HepG2 (cell line): ENCODE measurements at regions not wholly inside any gene's neighbourhood (a gene's known extent, or its start where the extent isn't known, plus 50 kb on each side); places are given as distances from the start of the nearest gene placed in this dataset.

Experiments
- GABPA ChIP-seq, 2 experiments: IDR thresholded peaks; 2 replicates each; pipeline ENCODE4 v1.6.1; 2011 to 2016; ENCODE audit warnings: low read depth in 2 of 2, low read length in 1 of 2, missing biosample characterization in 1 of 2, missing genetic modification characterization in 1 of 2
- NPAS2 ChIP-seq: sonication (generic); formaldehyde crosslinking; IDR thresholded peaks from 2 replicates; pipeline ENCODE4 v1.8.0; 2022; ENCODE audit warnings: mild to moderate bottlenecking, missing genetic modification reagents, borderline replicate concordance
- SIN3A ChIP-seq: IDR thresholded peaks from 2 replicates; pipeline ENCODE4 v1.6.1; 2011; ENCODE audit warnings: low read depth, mild to moderate bottlenecking, control low read depth, low read length, borderline replicate concordance
- ZNF263 ChIP-seq: sonication (generic); formaldehyde crosslinking; IDR thresholded peaks from 2 replicates; pipeline ENCODE4 v1.4.0; 2020; ENCODE audit warnings: missing genetic modification reagents
- TF ChIP-seq, protein P1 (sequence below): sonication (generic); formaldehyde crosslinking; IDR thresholded peaks from 2 replicates; pipeline ENCODE4 v1.5.1; 2020; ENCODE audit warnings: mild to moderate bottlenecking, missing genetic modification reagents, borderline replicate concordance
- TF ChIP-seq, protein P2 (sequence below): sonication (generic); formaldehyde crosslinking; IDR thresholded peaks from 2 replicates; pipeline ENCODE4 v1.5.0; 2020; ENCODE audit warnings: mild to moderate bottlenecking, missing genetic modification reagents, moderate library complexity

GRCh38 chr4:112845386-112845785 is 204.1 kb upstream of the ANK2 start:
- TF ChIP-seq NPAS2 (CRISPR knock-in tag) (no peak), SIN3A (no peak), GABPA (IDR thresholded peaks at IDR 0.05; ENCODE audit: low read depth, low read length) (no peak), GABPA (CRISPR knock-in tag; IDR thresholded peaks at IDR 0.05; ENCODE audit: low read depth) (no peak), ZNF263 (CRISPR knock-in tag) (no peak)
- TF ChIP-seq, protein P1, sequence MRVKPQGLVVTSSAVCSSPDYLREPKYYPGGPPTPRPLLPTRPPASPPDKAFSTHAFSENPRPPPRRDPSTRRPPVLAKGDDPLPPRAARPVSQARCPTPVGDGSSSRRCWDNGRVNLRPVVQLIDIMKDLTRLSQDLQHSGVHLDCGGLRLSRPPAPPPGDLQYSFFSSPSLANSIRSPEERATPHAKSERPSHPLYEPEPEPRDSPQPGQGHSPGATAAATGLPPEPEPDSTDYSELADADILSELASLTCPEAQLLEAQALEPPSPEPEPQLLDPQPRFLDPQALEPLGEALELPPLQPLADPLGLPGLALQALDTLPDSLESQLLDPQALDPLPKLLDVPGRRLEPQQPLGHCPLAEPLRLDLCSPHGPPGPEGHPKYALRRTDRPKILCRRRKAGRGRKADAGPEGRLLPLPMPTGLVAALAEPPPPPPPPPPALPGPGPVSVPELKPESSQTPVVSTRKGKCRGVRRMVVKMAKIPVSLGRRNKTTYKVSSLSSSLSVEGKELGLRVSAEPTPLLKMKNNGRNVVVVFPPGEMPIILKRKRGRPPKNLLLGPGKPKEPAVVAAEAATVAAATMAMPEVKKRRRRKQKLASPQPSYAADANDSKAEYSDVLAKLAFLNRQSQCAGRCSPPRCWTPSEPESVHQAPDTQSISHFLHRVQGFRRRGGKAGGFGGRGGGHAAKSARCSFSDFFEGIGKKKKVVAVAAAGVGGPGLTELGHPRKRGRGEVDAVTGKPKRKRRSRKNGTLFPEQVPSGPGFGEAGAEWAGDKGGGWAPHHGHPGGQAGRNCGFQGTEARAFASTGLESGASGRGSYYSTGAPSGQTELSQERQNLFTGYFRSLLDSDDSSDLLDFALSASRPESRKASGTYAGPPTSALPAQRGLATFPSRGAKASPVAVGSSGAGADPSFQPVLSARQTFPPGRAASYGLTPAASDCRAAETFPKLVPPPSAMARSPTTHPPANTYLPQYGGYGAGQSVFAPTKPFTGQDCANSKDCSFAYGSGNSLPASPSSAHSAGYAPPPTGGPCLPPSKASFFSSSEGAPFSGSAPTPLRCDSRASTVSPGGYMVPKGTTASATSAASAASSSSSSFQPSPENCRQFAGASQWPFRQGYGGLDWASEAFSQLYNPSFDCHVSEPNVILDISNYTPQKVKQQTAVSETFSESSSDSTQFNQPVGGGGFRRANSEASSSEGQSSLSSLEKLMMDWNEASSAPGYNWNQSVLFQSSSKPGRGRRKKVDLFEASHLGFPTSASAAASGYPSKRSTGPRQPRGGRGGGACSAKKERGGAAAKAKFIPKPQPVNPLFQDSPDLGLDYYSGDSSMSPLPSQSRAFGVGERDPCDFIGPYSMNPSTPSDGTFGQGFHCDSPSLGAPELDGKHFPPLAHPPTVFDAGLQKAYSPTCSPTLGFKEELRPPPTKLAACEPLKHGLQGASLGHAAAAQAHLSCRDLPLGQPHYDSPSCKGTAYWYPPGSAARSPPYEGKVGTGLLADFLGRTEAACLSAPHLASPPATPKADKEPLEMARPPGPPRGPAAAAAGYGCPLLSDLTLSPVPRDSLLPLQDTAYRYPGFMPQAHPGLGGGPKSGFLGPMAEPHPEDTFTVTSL (CRISPR knock-in tag) = no peak
- TF ChIP-seq, protein P2, sequence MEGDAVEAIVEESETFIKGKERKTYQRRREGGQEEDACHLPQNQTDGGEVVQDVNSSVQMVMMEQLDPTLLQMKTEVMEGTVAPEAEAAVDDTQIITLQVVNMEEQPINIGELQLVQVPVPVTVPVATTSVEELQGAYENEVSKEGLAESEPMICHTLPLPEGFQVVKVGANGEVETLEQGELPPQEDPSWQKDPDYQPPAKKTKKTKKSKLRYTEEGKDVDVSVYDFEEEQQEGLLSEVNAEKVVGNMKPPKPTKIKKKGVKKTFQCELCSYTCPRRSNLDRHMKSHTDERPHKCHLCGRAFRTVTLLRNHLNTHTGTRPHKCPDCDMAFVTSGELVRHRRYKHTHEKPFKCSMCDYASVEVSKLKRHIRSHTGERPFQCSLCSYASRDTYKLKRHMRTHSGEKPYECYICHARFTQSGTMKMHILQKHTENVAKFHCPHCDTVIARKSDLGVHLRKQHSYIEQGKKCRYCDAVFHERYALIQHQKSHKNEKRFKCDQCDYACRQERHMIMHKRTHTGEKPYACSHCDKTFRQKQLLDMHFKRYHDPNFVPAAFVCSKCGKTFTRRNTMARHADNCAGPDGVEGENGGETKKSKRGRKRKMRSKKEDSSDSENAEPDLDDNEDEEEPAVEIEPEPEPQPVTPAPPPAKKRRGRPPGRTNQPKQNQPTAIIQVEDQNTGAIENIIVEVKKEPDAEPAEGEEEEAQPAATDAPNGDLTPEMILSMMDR (CRISPR knock-in tag) = no peak
